ENCODE measurements at regions not wholly inside any gene's neighbourhood (a gene's known extent, or its start where the extent isn't known, plus 50 kb on each side); places are given as distances from the start of the nearest gene placed in this dataset.

- TF ChIP-seq, protein P1, sequence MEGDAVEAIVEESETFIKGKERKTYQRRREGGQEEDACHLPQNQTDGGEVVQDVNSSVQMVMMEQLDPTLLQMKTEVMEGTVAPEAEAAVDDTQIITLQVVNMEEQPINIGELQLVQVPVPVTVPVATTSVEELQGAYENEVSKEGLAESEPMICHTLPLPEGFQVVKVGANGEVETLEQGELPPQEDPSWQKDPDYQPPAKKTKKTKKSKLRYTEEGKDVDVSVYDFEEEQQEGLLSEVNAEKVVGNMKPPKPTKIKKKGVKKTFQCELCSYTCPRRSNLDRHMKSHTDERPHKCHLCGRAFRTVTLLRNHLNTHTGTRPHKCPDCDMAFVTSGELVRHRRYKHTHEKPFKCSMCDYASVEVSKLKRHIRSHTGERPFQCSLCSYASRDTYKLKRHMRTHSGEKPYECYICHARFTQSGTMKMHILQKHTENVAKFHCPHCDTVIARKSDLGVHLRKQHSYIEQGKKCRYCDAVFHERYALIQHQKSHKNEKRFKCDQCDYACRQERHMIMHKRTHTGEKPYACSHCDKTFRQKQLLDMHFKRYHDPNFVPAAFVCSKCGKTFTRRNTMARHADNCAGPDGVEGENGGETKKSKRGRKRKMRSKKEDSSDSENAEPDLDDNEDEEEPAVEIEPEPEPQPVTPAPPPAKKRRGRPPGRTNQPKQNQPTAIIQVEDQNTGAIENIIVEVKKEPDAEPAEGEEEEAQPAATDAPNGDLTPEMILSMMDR (IDR thresholded peaks at IDR 0.05; ENCODE audit: insufficient read depth, low read depth, low read length), result no peak
- TF ChIP-seq EZH2 (IDR thresholded peaks at IDR 0.05; ENCODE audit: insufficient read depth, low read length), result no peak
Observed at GRCh38 chr2:220120041-220120440, 492.6 kb downstream of the SLC4A3 start.
